ENCODE measurements at regions not wholly inside any gene's neighbourhood (a gene's known extent, or its start where the extent isn't known, plus 50 kb on each side); places are given as distances from the start of the nearest gene placed in this dataset.

DNA sequence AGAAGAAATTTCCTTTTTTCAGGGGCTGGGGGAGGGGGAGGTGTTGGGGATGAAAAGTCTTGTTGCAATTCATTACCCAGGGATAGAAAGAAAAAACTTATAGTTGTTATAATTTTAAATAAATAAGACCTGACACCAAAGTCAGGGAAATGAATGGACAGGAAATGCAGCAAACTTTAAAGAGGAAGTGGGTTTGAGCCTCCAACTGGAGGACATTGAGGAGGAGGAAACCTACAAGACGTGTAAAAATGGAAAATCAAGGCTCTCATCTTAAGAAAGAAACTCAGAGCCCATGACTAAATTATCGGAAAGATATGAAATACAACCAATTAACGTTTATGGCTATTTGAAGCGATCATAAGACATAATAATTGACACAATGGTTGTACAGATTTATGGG lies 54.4 kb downstream of the NIBAN1 start:
- intact Hi-C loops (cut with DNase I): no loop called here
- ATAC-seq: no peak

DNA sequence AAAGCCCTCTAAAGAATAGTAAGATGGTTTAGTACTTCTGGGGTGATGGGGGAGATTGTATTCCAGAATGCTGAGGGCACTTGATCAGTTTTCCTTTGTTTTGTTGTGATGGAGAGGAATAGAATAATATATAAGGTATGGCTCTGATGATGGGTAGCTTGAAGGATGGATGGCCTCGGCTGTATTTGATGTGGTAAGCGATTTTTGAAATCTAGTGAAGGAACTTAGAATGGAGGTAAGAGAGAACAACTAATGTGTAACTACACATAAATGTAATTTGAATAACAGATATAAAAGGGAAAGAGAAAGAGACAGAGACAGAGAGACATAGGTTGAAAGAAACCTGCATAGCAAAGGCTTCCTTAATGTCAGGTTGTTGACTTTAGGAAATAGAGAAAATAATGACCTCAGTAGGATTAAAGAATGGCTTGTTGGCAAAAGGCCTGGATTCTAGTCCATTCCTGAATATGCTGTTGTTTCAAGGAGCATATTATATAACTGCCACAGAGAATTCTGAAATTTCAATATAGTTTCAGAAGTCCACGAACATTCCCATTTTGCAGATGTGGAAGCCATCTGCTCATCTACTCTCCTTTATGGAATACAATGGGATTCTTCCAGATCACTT lies 58.7 kb downstream of the NIBAN1 start:
- DNase-seq (ENCODE audit: low spot score) (no peak), ATAC-seq (no peak)
- intact Hi-C loops (cut with DNase I): no loop called here

More for the DNA sequence above, 54.4 kb downstream of the NIBAN1 start:
- no peak for DNase-seq (ENCODE audit: low spot score)

DNA sequence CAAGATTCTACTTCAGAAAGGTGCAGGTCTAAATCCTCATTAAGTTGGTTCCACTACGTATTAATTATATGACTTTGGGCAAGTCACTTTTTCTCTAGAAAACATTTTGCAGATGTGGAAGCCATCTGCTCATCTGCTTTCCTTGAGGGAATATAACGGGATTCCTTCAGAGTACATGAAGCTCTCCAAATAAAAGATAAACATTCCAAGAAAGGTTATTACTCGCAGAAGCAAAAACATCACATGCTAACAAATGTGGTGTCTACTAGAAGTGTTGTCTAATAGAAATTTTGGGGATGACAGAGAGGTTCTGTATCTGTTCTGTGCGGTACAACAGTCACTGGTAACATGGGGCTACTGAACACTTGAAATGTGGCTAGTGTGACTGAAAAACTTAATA lies 60.2 kb downstream of the NIBAN1 start:
- peak; percentile 85 for ATAC-seq
- DNase-seq (ENCODE audit: low spot score): no peak
- intact Hi-C loops (cut with DNase I): no loop called here

- ATAC-seq: no peak
- intact Hi-C loops (cut with DNase I): no loop called here
- DNase-seq (ENCODE audit: low spot score): no peak
Measured at GRCh38 chr1:184912392-184912791, 61.9 kb downstream of the NIBAN1 start.

DNA sequence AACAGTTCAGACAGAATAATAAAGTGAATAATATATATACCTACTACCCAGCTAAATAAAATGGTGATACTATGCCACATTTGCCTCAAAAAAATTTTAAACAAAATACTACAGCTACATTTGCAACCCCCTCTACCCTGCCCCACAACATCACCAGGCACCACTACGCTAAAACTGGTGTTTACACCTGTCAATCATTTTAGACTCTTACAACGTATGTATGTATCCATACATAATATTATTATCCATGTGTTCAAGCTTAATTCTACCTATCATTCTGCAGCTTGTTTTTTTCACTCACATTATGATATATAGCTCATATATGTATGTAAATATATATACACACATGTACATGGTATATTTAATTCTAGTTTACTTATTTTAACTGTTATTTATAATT lies 62.5 kb downstream of the NIBAN1 start:
- intact Hi-C loops (cut with DNase I): no loop called here
- DNase-seq (ENCODE audit: low spot score) (no peak), ATAC-seq (no peak)

DNA sequence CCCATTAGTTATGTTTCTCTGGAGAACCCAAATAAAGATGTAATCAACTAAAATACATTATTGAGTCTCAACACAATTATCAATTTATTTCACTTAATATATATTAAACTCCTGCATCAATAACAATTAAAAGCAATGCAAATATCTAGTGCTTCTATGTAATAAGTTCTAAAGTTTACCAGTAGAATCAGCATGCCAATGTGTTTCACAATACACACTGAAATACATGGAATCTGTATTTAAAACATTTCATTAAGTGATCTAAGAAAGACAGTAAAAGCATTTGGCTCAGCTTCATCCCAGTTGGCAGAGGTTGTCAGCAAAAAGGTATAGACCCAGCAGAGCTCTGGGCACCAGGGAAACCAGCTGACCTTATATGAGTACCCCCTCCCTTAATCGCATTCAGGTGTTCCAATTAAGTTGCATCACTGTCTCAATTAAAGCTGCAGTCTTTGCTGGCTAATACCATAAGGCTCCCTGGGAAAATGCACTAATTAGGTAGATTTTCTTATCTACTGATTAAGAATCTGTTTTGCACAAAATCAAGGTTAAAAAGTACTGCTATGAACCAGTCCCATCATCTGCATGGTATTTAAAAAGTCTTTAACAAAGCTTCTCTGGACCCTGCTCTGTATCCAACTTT lies 63.1 kb downstream of the NIBAN1 start:
- ATAC-seq: no peak
- intact Hi-C loops (cut with DNase I): no loop called here

DNA sequence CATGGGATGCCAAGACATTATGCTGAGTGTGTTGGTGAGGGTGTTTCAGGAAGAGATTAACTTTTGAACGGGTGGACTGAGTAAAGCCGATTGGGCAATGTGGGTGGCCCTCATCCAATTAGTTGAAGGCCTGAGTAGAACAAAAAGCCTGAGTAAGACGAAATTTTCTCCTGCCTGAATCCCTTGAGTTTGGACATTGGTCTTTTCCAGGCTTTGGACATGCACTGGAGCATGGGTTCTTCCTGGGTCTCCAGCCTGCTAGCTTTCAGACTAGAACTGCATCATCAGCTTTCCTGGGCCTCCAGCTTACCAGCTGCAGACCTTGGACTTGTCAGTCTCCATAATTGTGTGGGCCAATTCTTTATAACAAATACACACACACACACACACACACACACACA lies 63.6 kb downstream of the NIBAN1 start:
- ATAC-seq (peak; percentile 86), DNase-seq (ENCODE audit: low spot score) (peak; percentile 73)
- intact Hi-C loops (cut with DNase I): no loop called here

More for the DNA sequence above, 63.1 kb downstream of the NIBAN1 start:
- no peak for DNase-seq (ENCODE audit: low spot score)

DNA sequence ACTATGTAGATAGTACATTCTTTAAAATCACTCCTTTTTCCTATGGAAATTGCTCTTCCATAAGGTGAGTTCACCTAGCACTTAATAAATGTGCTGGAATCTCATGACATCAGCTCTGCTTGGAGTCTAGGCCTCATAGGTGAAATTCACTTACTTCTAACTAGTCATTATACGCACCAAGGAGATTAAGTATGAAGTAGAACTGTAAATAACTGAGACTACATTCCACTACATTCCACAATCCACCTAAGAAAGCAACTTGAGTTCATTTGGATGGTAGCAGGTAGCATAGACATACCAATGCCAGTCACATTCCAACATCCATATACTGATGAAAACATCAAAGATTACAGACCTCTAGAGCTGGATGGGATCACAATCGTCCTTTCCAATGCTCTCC lies 64.3 kb downstream of the NIBAN1 start:
- intact Hi-C loops (cut with DNase I): no loop called here
- ATAC-seq (no peak), DNase-seq (ENCODE audit: low spot score) (no peak)

DNA sequence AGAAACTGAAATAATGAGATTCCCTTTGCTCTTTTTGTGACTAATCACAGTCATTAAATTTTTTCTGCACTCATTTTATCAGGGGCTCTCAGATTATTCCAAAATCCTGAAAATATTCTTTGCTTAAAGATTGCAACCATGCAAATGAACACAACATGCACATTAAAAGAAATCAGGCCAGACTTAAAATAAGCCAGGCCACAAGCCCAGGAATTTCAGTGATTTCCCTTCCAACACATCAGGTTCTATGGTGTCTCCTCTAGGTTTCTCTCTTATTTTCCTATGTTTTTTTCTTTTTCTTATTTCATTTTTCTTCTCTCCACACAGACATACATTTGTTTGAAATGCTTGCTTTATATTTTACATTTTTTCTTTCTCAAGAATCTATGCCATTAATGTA lies 65.3 kb downstream of the NIBAN1 start:
- ATAC-seq: no peak

DNA sequence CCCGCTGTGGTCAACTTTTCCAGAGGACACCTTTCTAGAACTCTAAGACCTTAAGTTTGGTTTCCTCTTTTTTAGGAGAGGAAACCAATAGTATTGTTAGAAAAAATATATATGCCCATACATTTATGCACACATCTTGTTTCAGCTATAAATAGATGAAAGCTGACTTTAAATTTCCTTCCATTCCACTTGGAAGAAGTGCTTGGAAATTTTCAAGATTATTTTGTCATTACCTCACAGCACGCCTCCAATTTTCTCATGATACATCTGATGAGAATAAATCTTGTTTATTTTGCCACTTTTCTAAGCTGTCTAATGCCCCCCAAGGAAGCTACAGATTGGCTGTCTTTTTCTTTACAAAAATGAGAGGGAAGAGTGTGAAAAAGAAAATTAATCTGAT lies 65.8 kb downstream of the NIBAN1 start:
- DNase-seq (ENCODE audit: low spot score) (no peak), ATAC-seq (no peak)
- intact Hi-C loops (cut with DNase I): no loop called here

More for the DNA sequence above, 65.3 kb downstream of the NIBAN1 start:
- DNase-seq (ENCODE audit: low spot score): no peak
- intact Hi-C loops (cut with DNase I): no loop called here

GRCh38 chr1:184907500-184907899 lies 66.8 kb downstream of the NIBAN1 start:
- ATAC-seq: no peak
- DNase-seq (ENCODE audit: low spot score): no peak
- intact Hi-C loops (cut with DNase I): no loop called here

DNA sequence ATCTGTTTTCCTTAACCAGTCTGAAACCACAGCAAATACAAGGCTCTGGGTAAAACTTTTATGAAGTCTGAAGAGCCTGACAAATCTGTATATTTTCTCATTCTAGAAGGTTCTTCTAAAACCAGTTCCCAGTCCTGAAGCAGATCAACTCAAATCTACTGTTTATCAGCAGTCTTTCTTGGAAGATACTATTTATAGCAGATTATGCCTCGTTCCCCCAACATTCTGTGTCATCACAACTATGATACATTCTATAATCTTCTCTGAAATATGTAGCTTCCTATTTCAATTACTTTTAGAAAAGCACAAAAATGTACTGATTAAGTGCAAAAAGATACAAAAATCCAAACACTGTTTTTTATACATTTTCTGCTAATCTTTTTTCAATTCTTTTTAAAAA lies 67.5 kb downstream of the NIBAN1 start:
- DNase-seq (ENCODE audit: low spot score) (no peak), ATAC-seq (no peak)
- intact Hi-C loops (cut with DNase I): no loop called here

GRCh38 chr1:184905601-184906322 lies 68.5 kb downstream of the NIBAN1 start:
- ATAC-seq: no peak
- DNase-seq (ENCODE audit: low spot score): no peak
- intact Hi-C loops (cut with DNase I): no loop called here

GRCh38 chr1:184903111-184903692 lies 71.1 kb downstream of the NIBAN1 start:
- DNase-seq (ENCODE audit: low spot score) (no peak), ATAC-seq (no peak)
- intact Hi-C loops (cut with DNase I): no loop called here

DNA sequence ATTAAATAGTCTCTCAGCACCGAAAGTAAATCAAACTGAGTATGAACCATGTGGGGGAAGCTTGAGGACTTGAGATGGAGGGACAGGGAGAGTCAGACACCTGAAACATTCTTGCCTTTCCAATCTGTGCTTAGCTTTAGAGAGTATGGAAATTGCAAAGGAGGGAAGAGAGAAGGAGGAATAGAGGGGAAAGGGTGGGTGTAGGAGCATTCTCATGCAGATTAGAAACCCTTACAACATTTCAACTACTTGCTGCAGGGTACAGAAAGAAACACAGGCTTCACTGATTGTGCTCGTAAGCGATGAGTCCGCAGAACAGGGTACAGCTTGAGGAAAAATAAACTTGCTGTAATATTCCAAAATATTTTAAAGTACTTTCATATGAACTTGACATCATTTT lies 73.8 kb downstream of the NIBAN1 start:
- ATAC-seq (no peak), DNase-seq (ENCODE audit: low spot score) (no peak)
- intact Hi-C loops (cut with DNase I): no loop called here

- no peak for DNase-seq (ENCODE audit: low spot score)
- intact Hi-C loops (cut with DNase I): no loop called here
- ATAC-seq: no peak
Measured at GRCh38 chr1:184896000-184896399, 78.3 kb downstream of the NIBAN1 start.

DNA sequence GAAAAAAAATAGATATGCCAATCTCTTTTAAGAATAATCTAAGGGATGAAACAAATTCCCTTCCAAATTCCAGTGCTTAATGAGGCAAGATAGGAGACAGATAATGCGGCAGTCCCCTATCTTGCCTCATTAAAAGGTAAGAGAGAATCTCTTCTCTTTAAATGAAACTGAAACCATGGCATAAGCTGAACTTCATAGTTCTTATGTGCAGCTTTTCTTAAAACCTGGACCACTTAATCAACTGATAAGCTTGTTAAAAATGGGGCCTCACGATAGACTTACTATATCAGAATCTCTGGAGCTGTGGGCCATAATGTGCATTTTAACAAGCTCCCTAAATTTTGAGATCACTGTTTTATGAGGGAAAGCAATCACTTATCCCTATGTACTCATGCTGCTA lies 79.2 kb downstream of the NIBAN1 start:
- intact Hi-C loops (cut with DNase I): no loop called here
- no peak for ATAC-seq
- no peak for DNase-seq (ENCODE audit: low spot score)

- DNase-seq (ENCODE audit: low spot score): no peak
Measured at GRCh38 chr1:184893695-184894094, 80.6 kb downstream of the NIBAN1 start.

DNA sequence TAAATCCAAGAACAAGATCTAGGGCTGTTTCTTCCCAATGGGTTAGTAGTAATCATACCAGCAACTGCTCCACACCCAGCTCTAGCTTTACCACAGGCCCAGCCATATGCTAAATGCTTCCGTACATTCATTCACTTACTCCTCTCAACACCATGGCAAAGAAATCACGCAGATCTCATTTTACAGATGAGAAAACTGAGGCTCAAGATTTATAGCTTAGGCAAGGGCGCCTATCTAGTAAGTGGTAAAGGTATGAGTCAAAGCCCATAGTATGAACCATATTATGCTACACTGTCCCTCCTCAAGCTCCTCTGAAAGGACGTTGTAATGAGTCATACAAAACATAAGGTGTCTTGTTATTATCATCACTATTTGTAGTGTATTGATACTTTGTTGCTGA lies 82.2 kb downstream of the NIBAN1 start:
- intact Hi-C loops (cut with DNase I): no loop called here
- no peak for ATAC-seq
- no peak for DNase-seq (ENCODE audit: low spot score)

More at GRCh38 chr1:184893695-184894094, 80.6 kb downstream of the NIBAN1 start:
- intact Hi-C loops (cut with DNase I): no loop called here
- no peak for ATAC-seq

DNA sequence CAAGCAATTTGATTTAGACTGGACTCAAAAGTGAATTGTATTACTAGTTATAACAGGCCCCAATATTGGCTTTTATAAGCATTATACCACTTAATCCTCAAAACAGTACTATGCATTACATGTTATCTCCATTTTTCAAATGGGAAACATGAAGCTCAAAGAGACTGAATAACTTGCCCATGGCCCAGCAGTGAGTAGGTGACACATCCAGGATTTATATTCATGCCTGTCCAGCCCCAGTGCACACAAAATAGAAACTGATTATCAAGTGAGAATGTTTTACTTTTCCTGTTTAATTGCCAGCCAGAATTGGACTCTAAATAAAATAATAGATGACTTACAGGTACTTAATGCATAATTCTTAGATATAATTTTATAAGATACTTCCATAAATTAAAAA lies 82.9 kb downstream of the NIBAN1 start:
- ATAC-seq: no peak
- DNase-seq (ENCODE audit: low spot score): no peak
- intact Hi-C loops (cut with DNase I): no loop called here

All from sciatic nerve (tissue), 2 donors.